Jurkat, Clone E6-1 (cell line): ENCODE measurements at regions not wholly inside any gene's neighbourhood (a gene's known extent, or its start where the extent isn't known, plus 50 kb on each side); places are given as distances from the start of the nearest gene placed in this dataset.
"Not testable (repeated sequence)": the region's sequence is repeated elsewhere in the genome, so short reads cannot be mapped to it uniquely, and the experiment has no call there.

Source experiments
- DNase-seq: peaks from one replicate; pipeline ENCODE4 v3.0.0-alpha.2; 2011; ENCODE audit warnings: low read depth, low spot score
- H3K4me3 ChIP-seq: 2 replicates; pipeline ENCODE4 v1.5.1; 2011; ENCODE audit warnings: mild to moderate bottlenecking, low read length, control low read depth, moderate library complexity

- no peak overlapping the region for H3K4me3 ChIP-seq
- DNase-seq: no peak
Observed at GRCh38 chr1:182183606-182184005, 122.1 kb upstream of the ZNF648 start.

- no peak for DNase-seq
- H3K4me3 ChIP-seq: no peak overlapping the region
Observed at GRCh38 chr1:182182311-182182710, 120.8 kb upstream of the ZNF648 start.

DNA sequence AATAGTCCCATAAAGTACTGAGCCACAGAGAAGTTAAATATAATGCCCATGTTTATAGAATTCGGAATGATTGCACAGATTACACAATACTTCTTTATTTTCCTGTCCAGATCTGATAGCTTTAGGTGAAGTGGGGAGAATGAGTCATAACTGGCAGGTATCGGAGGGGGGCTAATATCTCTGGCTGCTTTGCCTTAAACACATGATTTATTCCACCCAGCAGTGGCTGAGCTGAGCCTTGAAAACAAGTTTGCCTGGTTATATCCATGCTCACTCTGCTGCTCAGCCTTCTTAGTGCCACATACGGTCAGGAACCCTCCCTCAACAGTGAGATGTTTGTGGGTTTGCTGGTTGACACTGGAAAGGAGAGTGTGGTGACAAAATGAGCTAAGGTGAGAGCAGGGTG is 119.7 kb upstream of the ZNF648 start:
- no peak overlapping the region for H3K4me3 ChIP-seq
- DNase-seq: peak; percentile 11

- H3K4me3 ChIP-seq: no peak overlapping the region
- DNase-seq: no peak
Observed at GRCh38 chr1:182175361-182175931, 113.9 kb upstream of the ZNF648 start.

GRCh38 chr1:182174513-182174855 is 113.0 kb upstream of the ZNF648 start:
- no peak for DNase-seq

GRCh38 chr1:182173808-182174512 is 112.4 kb upstream of the ZNF648 start:
- DNase-seq: no peak
- no peak overlapping the region for H3K4me3 ChIP-seq

More at GRCh38 chr1:182174513-182174855, 113.0 kb upstream of the ZNF648 start:
- no peak overlapping the region for H3K4me3 ChIP-seq

DNA sequence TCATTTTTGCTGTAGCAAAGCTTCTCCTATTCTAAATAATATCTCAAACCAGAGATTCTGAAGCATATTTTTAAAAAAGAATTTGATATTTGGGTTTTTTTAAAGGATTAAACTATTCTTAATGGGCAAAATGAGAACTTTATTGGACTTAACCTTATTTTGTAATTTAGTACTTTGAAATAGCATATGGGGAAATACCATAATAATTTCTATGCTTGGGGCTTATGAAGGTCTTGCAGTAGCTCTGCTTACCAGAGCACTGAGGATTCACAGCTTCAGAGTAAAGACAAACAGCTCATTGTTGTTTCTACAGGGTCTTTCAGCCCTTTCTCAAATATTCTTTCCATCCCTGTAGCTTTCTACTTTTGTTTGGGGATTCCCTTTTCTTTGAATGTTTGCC is 111.2 kb upstream of the ZNF648 start:
- no peak for DNase-seq
- no peak overlapping the region for H3K4me3 ChIP-seq

- no peak for DNase-seq
Observed at GRCh38 chr1:182170891-182171461, 109.5 kb upstream of the ZNF648 start.

GRCh38 chr1:182169203-182169602 is 107.7 kb upstream of the ZNF648 start:
- H3K4me3 ChIP-seq: no peak overlapping the region
- no peak for DNase-seq

More at GRCh38 chr1:182170891-182171461, 109.5 kb upstream of the ZNF648 start:
- H3K4me3 ChIP-seq: no peak overlapping the region

DNA sequence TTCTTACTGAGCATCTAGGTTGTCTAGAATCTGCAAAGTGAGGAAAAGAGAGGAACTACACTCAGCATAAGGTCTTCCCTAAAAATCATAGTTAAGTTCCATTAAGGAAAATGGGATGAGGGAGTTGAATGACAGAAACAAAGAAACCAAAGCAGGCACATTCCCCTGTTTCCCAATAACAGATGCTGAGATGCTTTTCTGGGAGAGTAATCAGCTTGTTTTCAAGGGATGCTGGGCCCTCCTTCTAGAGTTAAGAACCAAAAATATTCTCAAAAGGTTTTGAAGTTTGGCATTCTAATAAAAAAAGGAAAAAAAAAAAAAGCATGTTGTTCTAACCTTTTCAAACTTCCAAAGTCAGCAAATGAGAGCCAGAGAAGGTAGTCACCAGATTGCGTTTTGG is 105.2 kb upstream of the ZNF648 start:
- no peak overlapping the region for H3K4me3 ChIP-seq
- no peak for DNase-seq

DNA sequence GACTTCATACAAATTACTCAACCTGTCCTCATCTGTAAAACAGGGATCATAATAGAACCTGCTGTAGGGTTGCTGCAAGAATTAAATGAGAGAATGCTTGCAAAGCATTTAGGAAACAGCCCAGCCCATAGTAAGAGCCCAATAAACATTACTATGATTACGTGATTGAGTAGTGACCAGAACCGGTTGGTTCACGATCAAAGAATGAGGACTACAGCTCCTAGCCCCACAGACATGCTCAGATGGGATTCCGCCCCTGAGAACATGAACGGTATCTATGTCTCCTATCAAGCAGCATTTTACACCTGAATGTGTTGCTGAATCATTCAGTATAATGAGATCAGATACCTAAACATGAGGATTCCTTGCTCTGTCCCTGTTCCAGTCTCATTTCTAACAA is 104.8 kb upstream of the ZNF648 start:
- DNase-seq: no peak

GRCh38 chr1:182164273-182164672 is 102.8 kb upstream of the ZNF648 start:
- no peak overlapping the region for H3K4me3 ChIP-seq
- DNase-seq: no peak

More for the DNA sequence above, 104.8 kb upstream of the ZNF648 start:
- no peak overlapping the region for H3K4me3 ChIP-seq

DNA sequence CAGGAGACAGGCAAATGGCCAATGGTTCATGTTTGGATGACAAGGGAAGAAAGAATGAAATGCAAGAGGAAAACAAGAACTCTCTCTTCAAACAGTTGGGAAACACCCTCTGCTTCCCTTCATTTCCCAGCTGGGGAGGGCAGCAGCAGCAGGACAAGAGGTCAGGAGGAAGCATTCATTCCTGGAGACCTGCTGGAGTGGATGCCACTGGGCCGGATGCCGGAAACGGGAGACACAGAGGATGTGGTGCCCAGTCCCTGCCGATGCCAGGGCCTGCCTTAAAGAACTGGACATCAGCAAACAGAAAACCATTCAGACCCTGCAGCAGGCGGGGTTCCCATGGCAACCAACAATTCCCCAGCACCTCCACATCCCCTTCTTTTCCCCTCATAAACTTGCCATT is 102.3 kb upstream of the ZNF648 start:
- no peak overlapping the region for H3K4me3 ChIP-seq
- no peak for DNase-seq

DNA sequence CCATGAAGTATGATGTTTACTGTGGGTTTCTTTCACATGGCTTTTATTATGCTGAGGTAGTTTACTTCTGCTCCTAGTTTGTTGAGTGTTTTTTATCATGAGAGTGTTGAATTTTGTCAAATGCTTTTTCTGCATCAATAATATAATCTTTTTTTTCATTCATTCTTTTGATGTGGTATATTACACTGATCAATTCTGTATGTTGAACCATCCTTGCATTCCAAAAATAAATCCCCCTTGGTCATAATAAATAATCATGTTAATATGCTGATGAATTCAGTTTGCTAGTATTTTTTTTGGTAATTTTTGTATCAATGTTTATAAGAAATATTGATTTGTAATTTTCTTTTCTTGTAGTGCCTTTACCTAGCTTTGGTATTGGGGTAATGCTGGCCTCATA is 97.9 kb upstream of the ZNF648 start:
- H3K4me3 ChIP-seq: no peak overlapping the region
- DNase-seq: no peak

GRCh38 chr1:182157187-182157586 is 95.7 kb upstream of the ZNF648 start:
- H3K4me3 ChIP-seq: no peak overlapping the region
- no peak for DNase-seq

- not testable (repeated sequence) for DNase-seq, H3K4me3 ChIP-seq
Observed at GRCh38 chr1:182154425-182154824, 92.9 kb upstream of the ZNF648 start.

GRCh38 chr1:182149411-182149965 is 88.0 kb upstream of the ZNF648 start:
- no peak for DNase-seq
- H3K4me3 ChIP-seq: no peak overlapping the region

GRCh38 chr1:182147951-182148350 is 86.4 kb upstream of the ZNF648 start:
- DNase-seq: no peak
- no peak overlapping the region for H3K4me3 ChIP-seq

DNA sequence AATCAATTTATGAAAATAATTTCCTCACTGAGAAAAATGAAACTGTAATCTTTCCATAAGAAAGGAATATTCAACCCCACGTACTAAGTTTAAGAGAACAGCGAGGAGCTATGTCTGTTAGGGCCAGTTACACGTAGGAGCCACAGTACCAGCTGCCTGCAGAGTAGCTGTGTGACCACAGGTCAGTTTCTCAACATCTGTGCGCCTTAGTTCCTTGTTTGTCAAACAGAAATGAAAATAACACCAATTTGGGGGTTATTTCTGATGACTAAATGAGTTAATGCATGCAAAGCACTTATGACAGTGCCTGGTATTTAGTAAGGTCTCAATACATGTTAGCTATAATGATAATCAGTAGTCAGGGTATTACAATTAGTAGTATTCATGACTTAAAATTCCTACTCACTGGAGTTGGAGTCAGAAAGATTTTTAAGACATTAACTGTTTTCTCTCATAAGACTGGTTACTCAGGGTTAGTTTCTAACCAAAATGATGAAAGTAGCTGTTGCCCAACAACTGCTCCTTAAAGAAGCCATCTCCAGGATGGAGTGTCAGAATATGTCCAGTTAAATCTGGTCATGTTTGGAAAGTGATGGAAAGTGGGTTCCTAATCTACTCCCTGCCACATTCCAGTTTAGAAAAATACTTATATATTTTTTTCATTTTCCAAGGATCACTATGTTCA is 85.8 kb upstream of the ZNF648 start:
- H3K4me3 ChIP-seq: no peak overlapping the region
- DNase-seq: no peak

DNA sequence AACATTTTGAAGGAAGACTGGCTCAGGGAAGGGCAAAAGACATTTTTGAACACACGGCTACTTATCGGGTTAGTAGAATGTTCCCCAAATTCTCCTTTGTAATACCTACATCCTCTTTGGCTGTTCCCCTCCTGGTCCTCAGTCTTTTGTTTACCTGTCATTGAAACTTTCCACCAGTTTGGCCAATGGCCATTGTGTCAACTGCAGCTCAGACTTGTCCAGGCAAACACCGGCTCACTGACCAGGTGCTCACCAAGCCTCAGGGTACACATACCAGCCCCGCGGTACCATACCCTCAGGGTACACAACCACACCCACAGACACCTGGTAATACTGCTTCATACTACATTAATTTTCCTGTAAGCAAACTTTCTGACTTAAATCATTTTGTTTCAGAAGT is 84.8 kb upstream of the ZNF648 start:
- no peak overlapping the region for H3K4me3 ChIP-seq
- no peak for DNase-seq
